Lower leg skin (tissue), 4 donors: ENCODE measurements at regions not wholly inside any gene's neighbourhood (a gene's known extent, or its start where the extent isn't known, plus 50 kb on each side); places are given as distances from the start of the nearest gene placed in this dataset.

Source experiments
- DNase-seq, 2 donors: peaks; one replicate each; pipeline ENCODE4 v3.0.0-alpha.2; 2019; ENCODE audit warnings: low spot score in 2 of 2
- H3K4me3 ChIP-seq: fragments of 200-600 bp; sonication (generic); 2 replicates; pipeline ENCODE4 v1.5.1; 2017; ENCODE audit warnings: mild to moderate bottlenecking, low read depth; ENCODE audit not compliant: poor library complexity, severe bottlenecking
- CTCF ChIP-seq, 3 donors: fragments of 450-650 bp; IDR thresholded peaks; one replicate each; pipeline ENCODE4 v1.5.1; 2016; ENCODE audit warnings: antibody characterized with exemption in 3 of 3, mild to moderate bottlenecking in 3 of 3, moderate library complexity in 2 of 3
- POLR2A ChIP-seq, 2 donors: fragments of 450-650 bp; IDR thresholded peaks; one replicate each; pipeline ENCODE4 v1.6.1; 2016 to 2017; ENCODE audit warnings: antibody characterized with exemption in 2 of 2, mild to moderate bottlenecking in 1 of 2, moderate library complexity in 1 of 2
- WGBS, 2 donors: methylation state at CpG; one replicate each; pipeline ENCODE4 v1.1.5; 2018; 5-methylcytosine and 5-hydroxymethylcytosine counted together
- intact Hi-C: fragments of 100-400 bp; cut with DNase I; formaldehyde crosslinking; loops from one replicate; pipeline ENCODE4 v1.15.0; 2023; ENCODE audit warnings: low total_unique reads

- no peak for DNase-seq
- TF ChIP-seq CTCF (IDR thresholded peaks at IDR 0.05) (no peak), POLR2A (IDR thresholded peaks at IDR 0.05) (no peak)
- no peak overlapping the region for H3K4me3 ChIP-seq
- WGBS, 2 donors: 88 to 92% methylated on average over 5 of the region's 5 CpGs
- intact Hi-C loops: no loop called here
Measured at GRCh38 chr9:100690438-100690837, 112.6 kb downstream of the CAVIN4 start.

GRCh38 chr9:100697339-100697738 is 119.5 kb downstream of the CAVIN4 start:
- TF ChIP-seq CTCF (IDR thresholded peaks at IDR 0.05) (no peak), POLR2A (IDR thresholded peaks at IDR 0.05) (no peak)
- DNase-seq: no peak
- intact Hi-C loops: no loop called here
- no peak overlapping the region for H3K4me3 ChIP-seq
- 85 to 87% methylated on average over 1 of the region's 1 CpG for WGBS, 2 donors

GRCh38 chr9:100698945-100699344 is 121.1 kb downstream of the CAVIN4 start:
- H3K4me3 ChIP-seq: no peak overlapping the region
- intact Hi-C loops: no loop called here
- no peak for DNase-seq
- 7 to 25% methylated on average over 1 of the region's 1 CpG for WGBS, 2 donors
- no peak for TF ChIP-seq POLR2A (IDR thresholded peaks at IDR 0.05)
- no peak for TF ChIP-seq CTCF (IDR thresholded peaks at IDR 0.05)

- no peak overlapping the region for H3K4me3 ChIP-seq
- intact Hi-C loops: no loop called here
- TF ChIP-seq POLR2A (IDR thresholded peaks at IDR 0.05) (no peak), CTCF (IDR thresholded peaks at IDR 0.05) (no peak)
- DNase-seq: no peak
- 57% methylated on average over 8 of the region's 8 CpGs for WGBS, 2 donors
Measured at GRCh38 chr9:100699668-100700067, 121.8 kb downstream of the CAVIN4 start.

GRCh38 chr9:100700689-100701318 is 122.9 kb downstream of the CAVIN4 start:
- 18 to 30% methylated on average over 5 of the region's 5 CpGs for WGBS, 2 donors
- no peak for DNase-seq
- no peak for TF ChIP-seq CTCF (IDR thresholded peaks at IDR 0.05)
- TF ChIP-seq POLR2A (IDR thresholded peaks at IDR 0.05): no peak

More at GRCh38 chr9:100700689-100701318, 122.9 kb downstream of the CAVIN4 start:
- intact Hi-C loops: no loop called here
- H3K4me3 ChIP-seq: no peak overlapping the region
